ENCODE measurements at regions not wholly inside any gene's neighbourhood (a gene's known extent, or its start where the extent isn't known, plus 50 kb on each side); places are given as distances from the start of the nearest gene placed in this dataset.

- Histone ChIP-seq H3K4me2 (ENCODE audit: low read length) (no peak overlapping the region), H3K27me3 (ENCODE audit: insufficient read depth, low read length, poor library complexity) (no peaks in the 10 kb centered on the region), H3K4me1 (ENCODE audit: control insufficient read depth, low read depth, low read length) (no peaks in the 10 kb centered on the region)
Observed at GRCh38 chr15:95284933-95285421, 1045.5 kb upstream of the NR2F2 start.

DNA sequence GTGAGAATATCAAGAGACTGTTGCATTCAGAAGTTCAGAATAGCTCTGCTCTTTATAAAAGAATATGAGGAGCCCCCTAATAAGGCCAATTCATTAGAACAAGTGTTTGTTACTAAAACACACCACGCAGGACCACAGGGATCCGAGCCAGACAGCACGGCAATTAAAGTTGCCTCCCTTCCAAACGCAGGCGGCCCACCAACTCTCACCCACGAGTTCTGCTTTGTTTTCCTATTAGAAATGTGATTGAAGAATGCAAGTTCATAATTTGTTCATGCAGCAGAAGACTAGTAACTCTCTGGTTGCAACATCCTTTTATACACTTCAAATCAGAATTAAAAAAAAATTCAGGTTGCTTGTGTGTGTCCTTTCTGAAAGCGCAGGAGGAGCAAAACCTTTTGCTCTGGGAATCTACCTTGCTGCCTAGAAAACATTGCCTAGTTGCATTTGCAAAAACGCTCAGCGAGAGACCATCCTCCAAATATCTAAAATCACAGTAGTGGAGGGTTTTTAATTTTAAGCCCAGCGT, 1044.1 kb upstream of the NR2F2 start:
- Histone ChIP-seq H3K36me3 (ENCODE audit: control insufficient read depth, insufficient read depth, low read length) (no peaks in the 10 kb centered on the region), H3K79me2 (ENCODE audit: control insufficient read depth, insufficient read depth, low read length) (no peaks in the 10 kb centered on the region), H4K8ac (ENCODE audit: low read depth, low read length) (no peak overlapping the region), H2BK15ac (replicated peaks; ENCODE audit: low read depth) (no peak overlapping the region), H3K79me1 (ENCODE audit: low read length) (no peaks in the 10 kb centered on the region), H3K4me3 (ENCODE audit: low read length) (no peak overlapping the region), H3K4ac (ENCODE audit: low read depth, low read length) (no peak overlapping the region), H2BK5ac (ENCODE audit: low read length) (no peak overlapping the region), H3K4me2 (ENCODE audit: low read length) (no peak overlapping the region), H3K27me3 (ENCODE audit: insufficient read depth, low read length, poor library complexity) (no peaks in the 10 kb centered on the region), H3K18ac (ENCODE audit: low read length) (peak overlapping the region; percentile 80), H2BK120ac (ENCODE audit: low read depth, low read length) (no peak overlapping the region), H3K27ac (ENCODE audit: low read depth, low read length) (peak overlapping the region; percentile 77), H2AK5ac (ENCODE audit: low read length) (no peak overlapping the region), H3K4me1 (ENCODE audit: control insufficient read depth, low read depth, low read length) (no peaks in the 10 kb centered on the region), H3K23ac (ENCODE audit: low read length) (no peak overlapping the region), H3K9ac (ENCODE audit: low read length) (no peak overlapping the region), H3K56ac (ENCODE audit: low read length) (peak overlapping the region; percentile 68), H4K5ac (ENCODE audit: low read length) (no peak overlapping the region)
- no peak for DNase-seq
- WGBS (ENCODE audit: extremely low coverage, insufficient coverage, low lambda C conversion rate) = no CpG with 5 or more reads among the region's 10 CpGs

More at GRCh38 chr15:95284933-95285421, 1045.5 kb upstream of the NR2F2 start:
- WGBS (ENCODE audit: extremely low coverage, insufficient coverage, low lambda C conversion rate) = no CpG with 5 or more reads among the region's 3 CpGs
- no peak overlapping the region for H3K56ac ChIP-seq (ENCODE audit: low read length)
- H4K5ac ChIP-seq (ENCODE audit: low read length) = no peak overlapping the region
- no peak overlapping the region for H3K4me3 ChIP-seq (ENCODE audit: low read length)
- H2BK15ac ChIP-seq (replicated peaks; ENCODE audit: low read depth) = no peak overlapping the region
- no peak overlapping the region for H3K9ac ChIP-seq (ENCODE audit: low read length)
- H3K4ac ChIP-seq (ENCODE audit: low read depth, low read length) = no peak overlapping the region
- H3K23ac ChIP-seq (ENCODE audit: low read length) = no peak overlapping the region
- H3K79me1 ChIP-seq (ENCODE audit: low read length) = no peaks in the 10 kb centered on the region
- H2AK5ac ChIP-seq (ENCODE audit: low read length) = no peak overlapping the region
- no peak overlapping the region for H3K18ac ChIP-seq (ENCODE audit: low read length)
- no peak overlapping the region for H4K8ac ChIP-seq (ENCODE audit: low read depth, low read length)
- no peak overlapping the region for H3K27ac ChIP-seq (ENCODE audit: low read depth, low read length)
- no peak overlapping the region for H2BK5ac ChIP-seq (ENCODE audit: low read length)
- peak; percentile 48 for DNase-seq
- H2BK120ac ChIP-seq (ENCODE audit: low read depth, low read length) = no peak overlapping the region
- H3K36me3 ChIP-seq (ENCODE audit: control insufficient read depth, insufficient read depth, low read length) = no peaks in the 10 kb centered on the region
- H3K79me2 ChIP-seq (ENCODE audit: control insufficient read depth, insufficient read depth, low read length) = no peaks in the 10 kb centered on the region

GRCh38 chr15:95287720-95288103, 1042.8 kb upstream of the NR2F2 start:
- no peak overlapping the region for H4K8ac ChIP-seq (ENCODE audit: low read depth, low read length)
- DNase-seq = peak; percentile 23
- no peak overlapping the region for H2BK5ac ChIP-seq (ENCODE audit: low read length)
- no peak overlapping the region for H3K23ac ChIP-seq (ENCODE audit: low read length)
- H4K5ac ChIP-seq (ENCODE audit: low read length) = peak overlapping the region; percentile 59
- H2AK5ac ChIP-seq (ENCODE audit: low read length) = no peak overlapping the region
- no peaks in the 10 kb centered on the region for H3K27me3 ChIP-seq (ENCODE audit: insufficient read depth, low read length, poor library complexity)
- no CpG with 5 or more reads among the region's 9 CpGs for WGBS (ENCODE audit: extremely low coverage, insufficient coverage, low lambda C conversion rate)
- H3K4me1 ChIP-seq (ENCODE audit: control insufficient read depth, low read depth, low read length) = no peaks in the 10 kb centered on the region
- H3K4me2 ChIP-seq (ENCODE audit: low read length) = no peak overlapping the region
- H3K4me3 ChIP-seq (ENCODE audit: low read length) = no peak overlapping the region
- no peaks in the 10 kb centered on the region for H3K79me1 ChIP-seq (ENCODE audit: low read length)
- peak overlapping the region; percentile 97 for H2BK120ac ChIP-seq (ENCODE audit: low read depth, low read length)
- H3K27ac ChIP-seq (ENCODE audit: low read depth, low read length) = peak overlapping the region; percentile 22
- peak overlapping the region; percentile 41 for H3K4ac ChIP-seq (ENCODE audit: low read depth, low read length)
- H3K18ac ChIP-seq (ENCODE audit: low read length) = peak overlapping the region; percentile 93
- H3K36me3 ChIP-seq (ENCODE audit: control insufficient read depth, insufficient read depth, low read length) = no peaks in the 10 kb centered on the region
- peak overlapping the region; percentile 3 for H3K56ac ChIP-seq (ENCODE audit: low read length)
- H3K9ac ChIP-seq (ENCODE audit: low read length) = no peak overlapping the region
- peak overlapping the region; percentile 98 for H2BK15ac ChIP-seq (replicated peaks; ENCODE audit: low read depth)
- H3K79me2 ChIP-seq (ENCODE audit: control insufficient read depth, insufficient read depth, low read length) = no peaks in the 10 kb centered on the region

- no CpG with 5 or more reads among the region's 1 CpG for WGBS (ENCODE audit: extremely low coverage, insufficient coverage, low lambda C conversion rate)
- Histone ChIP-seq H2BK15ac (replicated peaks; ENCODE audit: low read depth) (no peak overlapping the region), H3K4me3 (ENCODE audit: low read length) (no peak overlapping the region), H3K18ac (ENCODE audit: low read length) (no peak overlapping the region), H3K79me1 (ENCODE audit: low read length) (no peaks in the 10 kb centered on the region), H3K27ac (ENCODE audit: low read depth, low read length) (no peak overlapping the region), H2AK5ac (ENCODE audit: low read length) (no peak overlapping the region), H4K8ac (ENCODE audit: low read depth, low read length) (no peak overlapping the region), H3K4me1 (ENCODE audit: control insufficient read depth, low read depth, low read length) (no peaks in the 10 kb centered on the region), H3K27me3 (ENCODE audit: insufficient read depth, low read length, poor library complexity) (no peaks in the 10 kb centered on the region), H4K5ac (ENCODE audit: low read length) (no peak overlapping the region), H2BK120ac (ENCODE audit: low read depth, low read length) (no peak overlapping the region), H3K56ac (ENCODE audit: low read length) (no peak overlapping the region), H3K36me3 (ENCODE audit: control insufficient read depth, insufficient read depth, low read length) (no peaks in the 10 kb centered on the region), H3K4me2 (ENCODE audit: low read length) (no peak overlapping the region), H3K79me2 (ENCODE audit: control insufficient read depth, insufficient read depth, low read length) (no peaks in the 10 kb centered on the region), H3K23ac (ENCODE audit: low read length) (no peak overlapping the region), H3K9ac (ENCODE audit: low read length) (no peak overlapping the region), H3K4ac (ENCODE audit: low read depth, low read length) (no peak overlapping the region), H2BK5ac (ENCODE audit: low read length) (no peak overlapping the region)
- no peak for DNase-seq
Observed at GRCh38 chr15:95288626-95289025, 1041.9 kb upstream of the NR2F2 start.

- H3K9ac ChIP-seq (ENCODE audit: low read length) = no peak overlapping the region
- no peak overlapping the region for H3K27ac ChIP-seq (ENCODE audit: low read depth, low read length)
- H3K4me1 ChIP-seq (ENCODE audit: control insufficient read depth, low read depth, low read length) = no peaks in the 10 kb centered on the region
Observed at GRCh38 chr15:95290176-95290974, 1040.1 kb upstream of the NR2F2 start.

More at GRCh38 chr15:95290176-95290974, 1040.1 kb upstream of the NR2F2 start:
- no peak overlapping the region for H3K4ac ChIP-seq (ENCODE audit: low read depth, low read length)
- H3K4me2 ChIP-seq (ENCODE audit: low read length) = no peak overlapping the region
- H3K36me3 ChIP-seq (ENCODE audit: control insufficient read depth, insufficient read depth, low read length) = no peaks in the 10 kb centered on the region
- no peak overlapping the region for H3K56ac ChIP-seq (ENCODE audit: low read length)
- H4K8ac ChIP-seq (ENCODE audit: low read depth, low read length) = no peak overlapping the region
- H2AK5ac ChIP-seq (ENCODE audit: low read length) = no peak overlapping the region
- DNase-seq = no peak
- no peaks in the 10 kb centered on the region for H3K79me2 ChIP-seq (ENCODE audit: control insufficient read depth, insufficient read depth, low read length)
- no peak overlapping the region for H3K23ac ChIP-seq (ENCODE audit: low read length)
- H3K4me3 ChIP-seq (ENCODE audit: low read length) = no peak overlapping the region
- no peaks in the 10 kb centered on the region for H3K79me1 ChIP-seq (ENCODE audit: low read length)
- H2BK5ac ChIP-seq (ENCODE audit: low read length) = no peak overlapping the region
- no peak overlapping the region for H2BK15ac ChIP-seq (replicated peaks; ENCODE audit: low read depth)
- no peaks in the 10 kb centered on the region for H3K27me3 ChIP-seq (ENCODE audit: insufficient read depth, low read length, poor library complexity)
- peak overlapping the region; percentile 60 for H3K18ac ChIP-seq (ENCODE audit: low read length)
- WGBS (ENCODE audit: extremely low coverage, insufficient coverage, low lambda C conversion rate) = no CpG with 5 or more reads among the region's 12 CpGs
- no peak overlapping the region for H2BK120ac ChIP-seq (ENCODE audit: low read depth, low read length)
- no peak overlapping the region for H4K5ac ChIP-seq (ENCODE audit: low read length)
